Small intestine (tissue), 7 donors: ENCODE measurements at regions not wholly inside any gene's neighbourhood (a gene's known extent, or its start where the extent isn't known, plus 50 kb on each side); places are given as distances from the start of the nearest gene placed in this dataset.

Experiments used
- DNase-seq, 2 donors: peaks; one replicate each; pipeline versions ENCODE4 v3.0.0 to v3.0.0-alpha.2; 2013
- FAIRE-seq: peaks from 2 replicates; lab custom pipeline; 2012; peaks lifted over from hg19 to GRCh38; lab: Jason Lieb, UNC
- H3K27ac ChIP-seq, 3 donors: one replicate each; pipeline ENCODE4 v1.5.1; 2013; ENCODE audit warnings: low read length in 2 of 3, mild to moderate bottlenecking in 2 of 3, control low read depth in 1 of 3, inconsistent platforms in 1 of 3, low read depth in 1 of 3, moderate library complexity in 1 of 3
- H3K27me3 ChIP-seq, 3 donors: one replicate each; pipeline ENCODE4 v1.6.1; 2013; ENCODE audit warnings: low read length in 3 of 3, inconsistent platforms in 1 of 3; ENCODE audit not compliant: control insufficient read depth in 3 of 3, insufficient read depth in 3 of 3
- H3K36me3 ChIP-seq, 3 donors: one replicate each; pipeline ENCODE4 v1.6.1; 2013; ENCODE audit warnings: low read length in 3 of 3, inconsistent platforms in 1 of 3, low read depth in 1 of 3, mild to moderate bottlenecking in 1 of 3, moderate library complexity in 1 of 3; ENCODE audit not compliant: control insufficient read depth in 3 of 3, insufficient read depth in 2 of 3
- H3K4me1 ChIP-seq, 3 donors: one replicate each; pipeline ENCODE4 v1.6.1; 2013; ENCODE audit warnings: low read length in 2 of 3, inconsistent platforms in 1 of 3, low read depth in 1 of 3, mild to moderate bottlenecking in 1 of 3, moderate library complexity in 1 of 3; ENCODE audit not compliant: control insufficient read depth in 3 of 3, insufficient read depth in 2 of 3
- H3K4me3 ChIP-seq, 3 donors: one replicate each; pipeline ENCODE4 v1.5.1; 2013; ENCODE audit warnings: low read length in 3 of 3, control low read depth in 1 of 3, inconsistent platforms in 1 of 3, low read depth in 1 of 3, mild to moderate bottlenecking in 1 of 3, moderate library complexity in 1 of 3
- H3K9me3 ChIP-seq, 2 donors: one replicate each; pipeline ENCODE4 v1.6.1; 2013; ENCODE audit warnings: low read depth in 1 of 2, low read length in 1 of 2; ENCODE audit not compliant: control insufficient read depth in 2 of 2, insufficient read depth in 1 of 2
- WGBS, 3 donors: extraction: QIAGEN DNeasy Blood & Tissue Kit; methylation state at CpG; one replicate each; pipeline ENCODE4 v1.1.7; 2013; 5-methylcytosine and 5-hydroxymethylcytosine counted together
- donor health status: healthy with polysubstance abuse.
- donor health status: control.
- donor health status: control.
- donor health status: Bipolar disorder and iron deficiency.
- donor health status: healthy.

DNA sequence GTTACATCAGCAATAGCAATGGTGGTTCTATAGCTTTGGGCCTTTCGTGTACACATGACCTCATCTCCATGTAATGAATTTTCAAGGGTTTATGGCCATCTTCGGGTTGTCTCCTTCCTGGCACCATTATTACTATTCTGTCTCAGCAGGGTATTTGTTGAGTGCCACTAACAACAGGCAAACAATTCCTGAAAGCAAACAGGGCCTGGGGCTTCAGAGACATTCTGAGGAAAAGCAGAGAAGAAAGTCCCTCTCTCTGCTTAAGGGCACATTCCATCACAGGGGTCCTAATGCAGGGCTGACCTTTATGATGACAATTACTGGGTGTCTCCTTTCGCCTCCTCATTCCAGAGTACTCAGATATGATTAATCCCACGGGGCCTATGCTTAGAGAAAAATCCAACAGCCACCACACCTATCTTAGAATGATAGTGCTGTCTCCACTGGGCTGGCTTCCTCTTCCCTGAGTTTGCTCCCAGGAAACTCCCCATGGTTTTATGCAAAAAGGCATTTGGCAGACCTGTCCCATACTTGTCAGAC, 540.2 kb upstream of the ZNF462 start:
- H3K4me1 ChIP-seq = no peaks in the 10 kb centered on the region
- H3K27ac ChIP-seq = no peak overlapping the region
- no peaks in the 10 kb centered on the region for H3K36me3 ChIP-seq
- FAIRE-seq (no peak), DNase-seq (no peak)
- WGBS, 3 donors = 35 to 52% (median 47%) methylated on average over 4 of the region's 4 CpGs
- H3K27me3 ChIP-seq = no peaks in the 10 kb centered on the region
- H3K4me3 ChIP-seq = no peak overlapping the region
- no peaks in the 10 kb centered on the region for H3K9me3 ChIP-seq

DNA sequence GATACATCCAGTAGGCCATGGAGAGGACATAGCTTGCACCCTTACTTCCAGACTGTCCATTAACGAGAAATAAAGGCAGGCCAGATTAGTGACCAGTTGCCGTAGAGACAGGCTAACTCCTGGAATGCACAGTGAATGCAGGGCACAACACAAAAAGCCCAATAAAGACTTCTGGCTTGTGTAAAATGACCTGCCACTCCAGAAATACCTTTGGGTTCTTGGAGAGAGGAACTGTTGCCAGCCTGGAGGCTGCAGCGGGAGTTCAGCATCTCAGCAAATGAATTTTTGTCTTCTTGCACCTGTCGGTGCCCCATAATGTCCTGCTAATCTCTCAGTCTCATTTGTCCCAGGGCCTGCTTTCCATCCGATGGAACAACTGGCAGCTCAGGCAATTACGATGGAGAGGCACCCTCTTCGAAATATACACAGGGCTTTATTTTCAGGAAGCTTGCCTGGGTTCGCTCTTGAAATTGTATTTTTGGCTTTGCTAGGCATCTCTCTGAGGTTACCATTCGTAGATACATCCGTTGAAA, 538.8 kb upstream of the ZNF462 start:
- Histone ChIP-seq H3K9me3 (no peaks in the 10 kb centered on the region), H3K4me1 (no peaks in the 10 kb centered on the region), H3K4me3 (no peak overlapping the region), H3K27ac (no peak overlapping the region), H3K27me3 (no peaks in the 10 kb centered on the region), H3K36me3 (no peaks in the 10 kb centered on the region)
- DNase-seq (no peak), FAIRE-seq (no peak)
- 73 to 79% (median 76%) methylated on average over 10 of the region's 10 CpGs for WGBS, 3 donors

DNA sequence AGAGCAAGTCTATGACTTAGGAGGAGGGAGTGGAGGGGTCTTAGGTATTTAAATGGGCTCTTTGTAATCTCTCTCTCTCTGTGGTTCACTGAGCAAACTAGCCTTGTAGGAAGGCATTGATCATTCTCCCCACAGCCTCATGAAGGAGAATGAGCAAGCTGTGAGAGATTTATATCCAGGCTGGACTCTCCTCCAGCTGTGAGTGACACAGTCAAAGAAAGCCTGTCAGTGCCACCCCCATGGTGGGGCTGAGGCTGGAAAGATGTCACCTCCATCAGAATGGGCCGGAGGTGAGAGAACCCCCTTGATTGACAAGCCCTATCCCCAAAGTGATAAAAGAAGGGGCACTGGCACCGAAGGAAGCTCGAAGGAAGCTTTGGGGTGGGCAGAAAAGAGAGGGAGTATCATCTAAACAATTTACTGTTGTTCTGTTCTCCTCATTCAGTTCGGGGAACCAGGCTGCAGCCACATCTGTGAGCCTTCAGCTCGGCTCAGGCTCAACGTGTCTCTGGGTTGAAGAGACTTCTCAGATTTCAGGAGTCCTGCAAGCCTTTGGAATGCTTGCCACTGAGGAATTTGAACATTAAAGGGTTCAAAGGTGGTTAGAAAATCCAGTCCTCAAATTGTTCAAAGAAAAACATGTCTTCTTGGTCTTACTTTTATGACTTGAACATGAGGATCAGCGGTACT, 538.2 kb upstream of the ZNF462 start:
- no peak for DNase-seq
- 45 to 55% (median 51%) methylated on average over 7 of the region's 7 CpGs for WGBS, 3 donors
- no peak for FAIRE-seq
- Histone ChIP-seq H3K27ac (no peak overlapping the region), H3K9me3 (no peaks in the 10 kb centered on the region), H3K36me3 (no peaks in the 10 kb centered on the region), H3K4me3 (no peak overlapping the region), H3K27me3 (no peaks in the 10 kb centered on the region), H3K4me1 (no peaks in the 10 kb centered on the region)

DNA sequence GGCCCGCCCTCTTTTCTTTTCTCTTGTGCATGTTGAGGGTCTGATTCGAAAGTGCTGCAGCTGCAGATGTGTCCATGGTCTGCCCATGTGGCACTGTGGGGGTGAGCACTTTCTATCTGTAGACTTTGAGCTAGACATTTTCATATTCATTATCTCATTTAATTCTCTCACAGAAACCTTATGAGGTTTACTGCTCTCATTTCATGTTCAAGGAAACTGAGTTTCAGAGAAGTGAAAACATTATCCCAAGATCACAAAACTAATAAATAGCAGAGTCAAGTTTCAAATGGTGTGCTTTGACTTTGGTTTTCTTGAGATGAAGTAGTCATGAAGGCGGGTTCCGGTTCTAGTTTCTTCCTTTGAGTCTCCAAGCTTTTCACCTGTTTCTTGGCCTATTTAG, 536.5 kb upstream of the ZNF462 start:
- no peaks in the 10 kb centered on the region for H3K9me3 ChIP-seq
- no peak overlapping the region for H3K4me3 ChIP-seq
- WGBS, 3 donors = 75 to 88% (median 80%) methylated on average over 4 of the region's 4 CpGs
- H3K27ac ChIP-seq = no peak overlapping the region
- DNase-seq (no peak), FAIRE-seq (no peak)
- no peaks in the 10 kb centered on the region for H3K36me3 ChIP-seq
- H3K27me3 ChIP-seq = no peaks in the 10 kb centered on the region
- no peaks in the 10 kb centered on the region for H3K4me1 ChIP-seq

DNA sequence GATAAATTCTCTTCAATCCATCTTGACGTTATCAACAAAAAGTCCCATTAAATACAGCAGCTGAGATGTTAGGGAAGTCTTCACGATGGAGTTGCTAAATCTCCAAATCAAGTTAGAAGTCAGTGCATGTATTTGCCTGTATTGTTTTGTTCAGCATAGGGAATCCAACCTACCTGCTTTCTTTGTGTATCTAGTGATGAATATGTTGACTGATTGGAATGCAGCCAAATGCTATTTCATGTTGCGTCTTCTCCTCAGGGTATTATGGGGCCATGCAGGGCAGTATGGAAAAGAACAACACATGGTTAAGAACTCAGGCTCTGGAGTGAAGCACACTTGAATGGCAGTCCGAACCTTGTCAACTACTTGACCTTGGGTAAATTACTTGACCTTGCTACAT, 529.5 kb upstream of the ZNF462 start:
- FAIRE-seq (no peak), DNase-seq (no peak)
- Histone ChIP-seq H3K27me3 (no peaks in the 10 kb centered on the region), H3K27ac (no peak overlapping the region), H3K9me3 (no peaks in the 10 kb centered on the region), H3K36me3 (no peaks in the 10 kb centered on the region), H3K4me1 (no peaks in the 10 kb centered on the region), H3K4me3 (no peak overlapping the region)
- 63 to 80% (median 64%) methylated on average over 4 of the region's 4 CpGs for WGBS, 3 donors

DNA sequence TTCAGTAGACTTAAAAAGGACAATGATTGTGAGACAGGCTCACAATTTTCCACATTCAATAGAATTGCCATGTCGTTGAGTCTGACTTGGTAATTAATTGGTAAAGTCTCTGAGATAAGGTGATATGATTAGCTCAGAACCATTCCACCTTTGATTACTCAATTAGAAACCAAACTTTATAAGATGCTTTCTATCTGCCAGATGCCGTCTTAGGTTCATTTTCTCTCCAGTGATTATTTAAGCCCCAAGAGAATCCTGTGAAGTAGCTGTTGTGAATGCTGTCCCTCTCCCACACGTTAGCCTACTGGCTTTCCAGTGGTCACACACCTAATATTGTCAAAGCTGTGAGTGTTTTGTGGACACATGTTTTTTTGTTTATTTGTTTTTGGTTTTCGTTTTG, 528.9 kb upstream of the ZNF462 start:
- no peak overlapping the region for H3K4me3 ChIP-seq
- no peak overlapping the region for H3K27ac ChIP-seq
- H3K27me3 ChIP-seq = no peaks in the 10 kb centered on the region
- DNase-seq (no peak), FAIRE-seq (no peak)
- no peaks in the 10 kb centered on the region for H3K4me1 ChIP-seq
- no peaks in the 10 kb centered on the region for H3K36me3 ChIP-seq
- no peaks in the 10 kb centered on the region for H3K9me3 ChIP-seq
- 40 to 61% (median 43%) methylated on average over 4 of the region's 4 CpGs for WGBS, 3 donors

DNA sequence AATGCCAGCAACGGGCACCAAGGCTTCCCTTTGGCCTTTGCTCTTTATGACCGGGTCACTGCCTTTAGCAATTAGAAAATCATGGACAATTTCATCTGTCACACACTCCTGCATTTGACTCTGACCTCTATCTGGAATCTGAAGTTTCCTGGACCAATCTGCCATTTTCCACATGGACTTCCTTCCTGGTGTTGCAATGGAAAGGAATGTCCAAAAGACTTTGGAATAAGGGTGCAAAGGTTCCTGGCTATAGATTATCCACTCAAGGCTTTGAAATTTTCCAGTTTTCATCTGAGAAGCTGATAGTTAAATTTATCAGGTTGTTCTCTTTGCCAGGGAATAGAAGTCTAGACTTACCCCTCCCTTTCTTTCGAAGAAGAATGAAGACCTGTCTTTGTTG, 523.1 kb upstream of the ZNF462 start:
- Histone ChIP-seq H3K4me3 (no peak overlapping the region), H3K36me3 (no peaks in the 10 kb centered on the region), H3K27me3 (no peaks in the 10 kb centered on the region), H3K4me1 (no peaks in the 10 kb centered on the region), H3K9me3 (no peaks in the 10 kb centered on the region), H3K27ac (no peak overlapping the region)
- DNase-seq (no peak), FAIRE-seq (no peak)
- WGBS, 3 donors = 48 to 64% (median 49%) methylated on average over 3 of the region's 3 CpGs

DNA sequence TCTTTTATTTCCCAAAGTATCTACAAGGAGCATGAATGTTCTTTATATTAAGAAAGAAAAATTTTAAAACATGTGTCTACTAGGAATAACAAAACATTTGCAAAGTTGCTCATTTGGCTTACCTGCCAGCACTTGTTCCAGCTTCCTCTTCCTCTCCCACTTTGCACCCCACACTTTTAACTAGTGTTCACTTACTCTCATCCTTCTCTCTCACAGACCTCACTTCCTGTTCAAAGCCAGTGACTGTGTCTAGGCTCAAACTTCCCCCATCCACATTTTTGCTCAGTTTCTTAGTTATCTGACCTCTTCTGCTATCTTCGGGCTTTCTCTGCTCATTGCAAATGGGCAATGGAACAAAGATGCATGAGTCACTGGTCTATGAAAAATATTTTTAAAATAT, 512.2 kb upstream of the ZNF462 start:
- no peaks in the 10 kb centered on the region for H3K4me1 ChIP-seq
- 66 to 80% (median 76%) methylated on average over 1 of the region's 1 CpG for WGBS, 3 donors
- FAIRE-seq = no peak

DNA sequence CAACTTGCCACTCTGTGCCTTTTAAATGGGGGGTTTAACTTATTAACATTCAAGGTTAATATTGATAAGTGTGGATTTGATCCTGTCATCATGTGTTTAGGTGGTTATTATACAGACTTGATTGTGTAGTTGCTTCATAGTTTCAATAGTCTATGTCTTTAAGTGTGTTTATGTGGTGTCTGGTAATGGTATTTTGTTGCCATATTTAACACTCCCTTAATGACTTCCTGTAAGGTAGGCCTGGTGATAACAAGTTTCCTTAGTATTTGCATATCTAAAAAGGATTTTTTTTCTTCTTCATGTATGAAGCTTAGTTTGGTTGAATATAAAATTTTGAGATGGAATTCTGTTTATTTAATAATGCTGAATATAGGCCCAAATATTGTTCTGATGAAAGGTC, 506.0 kb upstream of the ZNF462 start:
- Histone ChIP-seq H3K9me3 (no peaks in the 10 kb centered on the region), H3K27ac (no peak overlapping the region), H3K4me3 (no peak overlapping the region), H3K4me1 (no peaks in the 10 kb centered on the region), H3K27me3 (no peaks in the 10 kb centered on the region), H3K36me3 (no peaks in the 10 kb centered on the region)
- FAIRE-seq (no peak), DNase-seq (no peak)

More for the DNA sequence above, 512.2 kb upstream of the ZNF462 start:
- Histone ChIP-seq H3K36me3 (no peaks in the 10 kb centered on the region), H3K27me3 (no peaks in the 10 kb centered on the region), H3K4me3 (no peak overlapping the region), H3K27ac (no peak overlapping the region), H3K9me3 (no peaks in the 10 kb centered on the region)
- DNase-seq = no peak
